Thoracic aorta (tissue), 2 donors: ENCODE measurements at regions not wholly inside any gene's neighbourhood (a gene's known extent, or its start where the extent isn't known, plus 50 kb on each side); places are given as distances from the start of the nearest gene placed in this dataset.

Experiments
- ATAC-seq: fragments of 150-250 bp; one replicate; pipeline ENCODE4 v1.8.0; 2017; ENCODE audit warnings: low read depth; ENCODE audit not compliant: insufficient number of reproducible peaks, low FRiP score
- DNase-seq: peaks from one replicate; pipeline ENCODE4 v3.0.0-alpha.2; 2020; ENCODE audit warnings: low spot score
- H3K27ac ChIP-seq, 2 donors: fragments of 200-600 bp; sonication (generic); 1 replicate in 1 of 2; 2 replicates in 1 of 2; pipeline ENCODE4 v1.5.1; 2016; ENCODE audit warnings: mild to moderate bottlenecking in 2 of 2, moderate library complexity in 2 of 2
- H3K27me3 ChIP-seq: fragments of 200-600 bp; sonication (generic); replicated peaks from 2 replicates; pipeline ENCODE4 v1.6.0; 2016; ENCODE audit warnings: mild to moderate bottlenecking; ENCODE audit not compliant: insufficient read depth
- H3K36me3 ChIP-seq: fragments of 200-600 bp; sonication (generic); one replicate; pipeline ENCODE4 v1.5.1; 2016
- H3K4me1 ChIP-seq, 2 donors: fragments of 200-600 bp; sonication (generic); 1 replicate in 1 of 2; 2 replicates in 1 of 2; pipeline versions ENCODE4 v1.5.1 to v1.6.0; 2016; ENCODE audit warnings: low read depth in 2 of 2, mild to moderate bottlenecking in 1 of 2; ENCODE audit not compliant: control insufficient read depth in 1 of 2
- H3K4me3 ChIP-seq: fragments of 200-600 bp; sonication (generic); 2 replicates; pipeline ENCODE4 v1.5.1; 2016; ENCODE audit warnings: mild to moderate bottlenecking
- H3K9me3 ChIP-seq: fragments of 200-600 bp; sonication (generic); 2 replicates; pipeline ENCODE4 v1.5.1; 2016
- TF ChIP-seq, protein P1 (sequence below): fragments of 200-600 bp; sonication (generic); IDR thresholded peaks from one replicate; pipeline ENCODE4 v1.5.1; 2019; ENCODE audit warnings: antibody characterized with exemption

DNA sequence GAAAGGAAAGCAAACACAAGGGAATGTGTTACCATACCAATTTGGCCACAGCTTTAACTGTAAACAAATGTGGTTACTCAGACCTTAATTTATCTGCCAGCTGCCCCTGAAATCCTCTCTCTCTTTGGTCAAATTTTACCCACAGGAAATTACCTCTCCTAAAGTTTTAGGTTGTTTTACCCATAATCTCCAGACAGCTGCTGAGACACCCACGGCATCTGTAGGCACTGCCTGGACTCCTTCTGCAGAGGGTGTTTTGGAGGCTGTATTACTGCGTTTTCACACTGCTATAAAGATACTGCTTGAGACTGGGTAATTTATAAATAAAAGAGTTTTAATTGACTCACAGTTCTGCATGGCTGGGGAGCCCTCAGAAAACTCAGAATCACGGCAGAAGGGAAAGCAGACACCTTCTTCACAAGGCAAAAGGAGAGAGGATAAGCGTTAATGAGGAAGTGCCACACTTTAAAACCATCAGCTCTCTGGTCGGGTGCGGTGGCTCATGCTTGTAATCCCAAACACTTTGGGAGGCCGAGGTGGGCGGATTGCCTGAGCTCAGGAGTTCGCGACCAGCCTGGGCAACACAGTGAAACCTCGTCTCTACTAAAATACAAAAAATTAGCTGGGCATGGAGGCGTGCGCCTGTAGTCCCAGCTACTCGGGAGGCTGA, 677.5 kb upstream of the FSHR start:
- no peak for ATAC-seq

DNA sequence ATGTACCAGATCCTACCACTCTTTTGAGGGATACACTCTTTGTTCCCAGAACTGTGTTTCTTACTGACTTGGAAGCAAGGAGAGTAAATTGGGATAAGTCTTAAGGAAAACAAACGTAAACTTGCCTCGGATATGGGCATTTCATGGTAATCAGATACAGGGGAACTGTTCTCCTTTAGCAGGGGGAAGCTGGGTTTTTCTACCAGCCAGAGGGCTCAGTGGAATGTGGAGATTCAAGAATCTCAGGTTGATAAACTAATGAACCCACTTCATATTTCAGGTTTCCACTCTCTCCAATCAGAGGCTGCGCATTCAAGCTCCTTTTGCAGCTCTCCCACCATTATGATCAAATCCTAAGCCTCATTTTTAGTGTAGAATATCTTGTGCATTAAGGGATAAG, 676.5 kb upstream of the FSHR start:
- ATAC-seq (no peak), DNase-seq (no peak)
- no peak overlapping the region for H3K27ac ChIP-seq
- H3K27me3 ChIP-seq, result no peaks in the 10 kb centered on the region
- H3K9me3 ChIP-seq, result peaks cover 3% of the 10 kb centered on the region
- no peaks in the 10 kb centered on the region for H3K36me3 ChIP-seq
- H3K4me3 ChIP-seq, result no peak overlapping the region
- TF ChIP-seq, protein P1, sequence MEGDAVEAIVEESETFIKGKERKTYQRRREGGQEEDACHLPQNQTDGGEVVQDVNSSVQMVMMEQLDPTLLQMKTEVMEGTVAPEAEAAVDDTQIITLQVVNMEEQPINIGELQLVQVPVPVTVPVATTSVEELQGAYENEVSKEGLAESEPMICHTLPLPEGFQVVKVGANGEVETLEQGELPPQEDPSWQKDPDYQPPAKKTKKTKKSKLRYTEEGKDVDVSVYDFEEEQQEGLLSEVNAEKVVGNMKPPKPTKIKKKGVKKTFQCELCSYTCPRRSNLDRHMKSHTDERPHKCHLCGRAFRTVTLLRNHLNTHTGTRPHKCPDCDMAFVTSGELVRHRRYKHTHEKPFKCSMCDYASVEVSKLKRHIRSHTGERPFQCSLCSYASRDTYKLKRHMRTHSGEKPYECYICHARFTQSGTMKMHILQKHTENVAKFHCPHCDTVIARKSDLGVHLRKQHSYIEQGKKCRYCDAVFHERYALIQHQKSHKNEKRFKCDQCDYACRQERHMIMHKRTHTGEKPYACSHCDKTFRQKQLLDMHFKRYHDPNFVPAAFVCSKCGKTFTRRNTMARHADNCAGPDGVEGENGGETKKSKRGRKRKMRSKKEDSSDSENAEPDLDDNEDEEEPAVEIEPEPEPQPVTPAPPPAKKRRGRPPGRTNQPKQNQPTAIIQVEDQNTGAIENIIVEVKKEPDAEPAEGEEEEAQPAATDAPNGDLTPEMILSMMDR, result no peak
- no peaks in the 10 kb centered on the region for H3K4me1 ChIP-seq

More for the DNA sequence above, 677.5 kb upstream of the FSHR start:
- Histone ChIP-seq H3K27me3 (no peaks in the 10 kb centered on the region), H3K9me3 (peaks cover 3% of the 10 kb centered on the region), H3K27ac (no peak overlapping the region), H3K4me3 (no peak overlapping the region), H3K36me3 (no peaks in the 10 kb centered on the region), H3K4me1 (no peaks in the 10 kb centered on the region)
- TF ChIP-seq, protein P1, result no peak
- DNase-seq, result no peak

DNA sequence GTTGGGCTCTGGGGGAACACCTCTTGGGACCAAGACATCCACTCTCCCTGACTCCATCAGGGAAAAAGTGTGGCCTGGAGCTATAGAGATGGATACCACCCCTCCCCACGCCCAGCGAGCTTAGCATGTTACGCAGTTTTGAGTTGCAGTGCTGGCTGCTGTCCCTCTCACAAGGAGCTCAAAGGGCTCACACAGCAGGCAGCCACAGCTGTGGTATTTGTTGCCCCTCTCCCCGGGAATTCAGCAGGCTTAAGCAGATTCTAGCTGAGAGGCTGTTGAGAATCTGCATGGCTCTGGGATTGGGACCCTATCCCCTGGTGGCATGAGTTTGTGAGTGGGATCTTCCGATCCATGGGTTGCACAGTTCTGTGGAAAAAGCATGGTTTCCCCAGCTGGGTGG, 673.1 kb upstream of the FSHR start:
- H3K27me3 ChIP-seq, result no peaks in the 10 kb centered on the region
- no peaks in the 10 kb centered on the region for H3K4me1 ChIP-seq
- H3K36me3 ChIP-seq, result no peaks in the 10 kb centered on the region
- H3K9me3 ChIP-seq, result peaks cover 4% of the 10 kb centered on the region
- ATAC-seq, result no peak
- DNase-seq, result no peak
- H3K4me3 ChIP-seq, result no peak overlapping the region
- no peak overlapping the region for H3K27ac ChIP-seq
- TF ChIP-seq, protein P1, result no peak

DNA sequence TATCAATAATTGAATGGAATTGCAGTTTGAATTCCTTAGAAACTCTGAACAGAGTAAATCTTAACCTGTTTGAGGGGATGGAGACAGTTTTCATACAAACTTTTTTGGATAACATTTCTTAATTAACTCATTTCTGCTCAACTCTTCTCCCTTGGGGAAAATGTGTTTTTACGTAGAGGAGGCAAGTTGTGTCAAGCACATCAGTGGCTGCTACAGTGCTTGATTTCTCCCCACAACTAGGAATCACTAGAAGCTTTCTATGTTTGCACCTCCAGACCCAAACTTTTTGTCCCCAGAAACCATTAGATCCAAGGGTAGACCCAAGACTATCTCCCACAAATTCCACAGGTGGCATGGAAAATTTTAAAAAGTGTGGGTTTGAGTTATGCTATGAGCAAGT, 658.9 kb upstream of the FSHR start:
- peaks cover 0 to 9% of the 10 kb centered on the region in 2 donors for H3K4me1 ChIP-seq
- no peak for DNase-seq
- H3K36me3 ChIP-seq, result no peaks in the 10 kb centered on the region
- TF ChIP-seq, protein P1, result no peak
- no peak for ATAC-seq
- no peak overlapping the region for H3K4me3 ChIP-seq
- no peaks in the 10 kb centered on the region for H3K27me3 ChIP-seq
- H3K27ac ChIP-seq, result no peak overlapping the region
- H3K9me3 ChIP-seq, result no peaks in the 10 kb centered on the region

DNA sequence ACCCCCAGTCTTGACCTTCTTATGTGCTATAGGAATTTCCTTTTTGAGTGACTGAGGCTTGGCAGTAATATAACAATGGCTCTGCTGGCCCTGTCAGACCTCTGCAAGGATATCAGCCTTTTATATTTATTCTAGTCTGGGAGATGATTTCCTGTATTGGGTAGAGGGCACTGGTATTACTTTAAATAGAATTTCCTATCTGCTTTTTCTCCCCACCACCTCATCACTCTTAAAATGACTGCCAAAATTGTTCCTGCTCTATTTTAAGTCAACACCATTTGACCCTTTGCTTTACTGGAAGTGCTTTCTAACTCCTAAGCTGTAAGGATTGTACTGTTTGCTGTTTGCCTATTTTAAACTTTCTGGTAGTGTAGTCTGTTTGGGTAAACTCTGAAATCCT, 658.4 kb upstream of the FSHR start:
- peaks cover 0 to 9% of the 10 kb centered on the region in 2 donors for H3K4me1 ChIP-seq
- ATAC-seq (no peak), DNase-seq (no peak)
- H3K27me3 ChIP-seq, result no peaks in the 10 kb centered on the region
- TF ChIP-seq, protein P1, result no peak
- H3K4me3 ChIP-seq, result no peak overlapping the region
- H3K9me3 ChIP-seq, result no peaks in the 10 kb centered on the region
- no peaks in the 10 kb centered on the region for H3K36me3 ChIP-seq
- no peak overlapping the region for H3K27ac ChIP-seq
